Endothelial cell of umbilical vein (primary cell): ENCODE measurements at regions not wholly inside any gene's neighbourhood (a gene's known extent, or its start where the extent isn't known, plus 50 kb on each side); places are given as distances from the start of the nearest gene placed in this dataset.

Experiments
- BruUV-seq: library from RNA; stranded (reverse); fragments of 400-500 nt; replicated peaks from 2 replicates; lab custom pipeline; 2021; lab: Mats Ljungman, UMichigan
- CTCF ChIA-PET: fragments of 300-600, 350-600 bp; sonication (Branson Sonifier 250); formaldehyde crosslinking; loops from one replicate; lab custom pipeline; 2021; ENCODE audit warnings: antibody characterized with exemption, inconsistent platforms; lab: Charles Lee
- POLR2A ChIA-PET: fragments of 300-600, 350-600 bp; sonication (Branson Sonifier 250); formaldehyde crosslinking; loops from one replicate; lab custom pipeline; 2021; ENCODE audit warnings: antibody characterized with exemption, inconsistent platforms; lab: Charles Lee
- DNase-seq: peaks from one replicate; pipeline ENCODE4 v3.0.0-alpha.2; 2011; ENCODE audit warnings: low read depth, low spot score
- FAIRE-seq: peaks from 2 replicates; lab custom pipeline; 2011; peaks lifted over from hg19 to GRCh38; lab: Jason Lieb, UNC
- H2AFZ ChIP-seq: 2 replicates; pipeline ENCODE4 v1.6.0; 2012; ENCODE audit warnings: low read depth, low read length, control low read depth, inconsistent platforms
- H3K27ac ChIP-seq: 2 replicates; pipeline ENCODE4 v1.5.1; 2011; ENCODE audit warnings: low read depth, mild to moderate bottlenecking, control low read depth, low read length, moderate library complexity; ENCODE audit not compliant: insufficient read depth
- H3K27me3 ChIP-seq, 2 experiments: 2 replicates each; pipeline versions ENCODE4 v1.6.0 to v1.6.1; 2011; ENCODE audit warnings: low read length in 2 of 2, mixed read lengths in 1 of 2; ENCODE audit not compliant: control insufficient read depth in 2 of 2, insufficient read depth in 2 of 2
- H3K36me3 ChIP-seq, 2 experiments: 2 replicates in 1 of 2; 3 replicates in 1 of 2; pipeline ENCODE4 v1.5.1; 2011; ENCODE audit warnings: low read length in 2 of 2, mild to moderate bottlenecking in 1 of 2, moderate library complexity in 1 of 2; ENCODE audit not compliant: control insufficient read depth in 2 of 2, insufficient read depth in 2 of 2; ENCODE audit errors: extremely low read depth in 1 of 2
- H3K4me1 ChIP-seq: 3 replicates; pipeline ENCODE4 v1.5.1; 2011; ENCODE audit warnings: mild to moderate bottlenecking, low read length; ENCODE audit not compliant: control insufficient read depth, insufficient read depth; ENCODE audit errors: extremely low read depth
- H3K4me2 ChIP-seq: 2 replicates; pipeline ENCODE4 v1.6.1; 2011; ENCODE audit warnings: low read length, control low read depth, mixed read lengths; ENCODE audit not compliant: insufficient read depth
- H3K4me3 ChIP-seq, 3 experiments: fragments of 200-600 bp in 1 of 3; sonication (generic), shearing (Covaris generic) in 1 of 3; replicated peaks in 1 of 3; 2 replicates each; pipeline ENCODE4 v1.5.1; 2011 to 2016; ENCODE audit warnings: control low read depth in 3 of 3, low read length in 3 of 3, mild to moderate bottlenecking in 2 of 3, inconsistent platforms in 1 of 3, low read depth in 1 of 3, moderate library complexity in 1 of 3; ENCODE audit not compliant: insufficient read depth in 1 of 3
- H3K79me2 ChIP-seq: 2 replicates; pipeline ENCODE4 v1.6.0; 2012; ENCODE audit warnings: low read length, inconsistent platforms; ENCODE audit not compliant: control insufficient read depth, insufficient read depth
- H3K9ac ChIP-seq: replicated peaks from 2 replicates; pipeline ENCODE3; 2011; ENCODE audit warnings: low read length, control low read depth; ENCODE audit not compliant: insufficient read depth; ENCODE audit errors: extremely low read depth
- H3K9me1 ChIP-seq: replicated peaks from 3 replicates; pipeline ENCODE4 v1.6.0; 2011; ENCODE audit warnings: mild to moderate bottlenecking, low read length; ENCODE audit not compliant: control insufficient read depth, insufficient read depth; ENCODE audit errors: extremely low read depth
- H3K9me3 ChIP-seq: replicated peaks from 2 replicates; pipeline ENCODE4 v1.5.1; 2012; ENCODE audit warnings: low read length, inconsistent platforms; ENCODE audit not compliant: control insufficient read depth, insufficient read depth
- H4K20me1 ChIP-seq: replicated peaks from 2 replicates; pipeline ENCODE3; 2011; ENCODE audit warnings: mild to moderate bottlenecking, low read length; ENCODE audit not compliant: control insufficient read depth, insufficient read depth; ENCODE audit errors: extremely low read depth
- GATA2 ChIP-seq: IDR thresholded peaks from 2 replicates; pipeline ENCODE4 v1.7.0; 2011; ENCODE audit warnings: low read depth, mild to moderate bottlenecking, moderate library complexity, mixed read lengths, low read length; ENCODE audit not compliant: insufficient read length, insufficient read depth
- JUN ChIP-seq: IDR thresholded peaks from 2 replicates; pipeline ENCODE4 v1.6.1; 2011; ENCODE audit warnings: borderline replicate concordance, low read depth; ENCODE audit not compliant: insufficient read length, insufficient read depth
- POLR2AphosphoS5 ChIP-seq: IDR thresholded peaks from 2 replicates; pipeline ENCODE4 v1.6.1; 2012; ENCODE audit warnings: low read depth, mild to moderate bottlenecking, control low read depth, low read length, moderate library complexity; ENCODE audit not compliant: insufficient read depth
- dilution Hi-C: fragments of 300-500 bp; cut with MboI; formaldehyde crosslinking; loops from one replicate; pipeline ENCODE4 v1.15.0; 2019; ENCODE audit warnings: low sequenced_read_pairs; ENCODE audit not compliant: extremely low pct_ligation_motif_present
- intact Hi-C: fragments of 100-400 bp; cut with micrococcal nuclease; formaldehyde crosslinking; loops from one replicate; pipeline ENCODE4 v1.10.0; 2022
- TF ChIP-seq, protein P1 (sequence below): IDR thresholded peaks from 2 replicates; pipeline ENCODE4 v1.6.1; 2011; ENCODE audit not compliant: insufficient read depth, insufficient read length
- TF ChIP-seq, protein P2 (sequence below), 2 donors: IDR thresholded peaks; 1 replicate in 1 of 2; 2 replicates in 1 of 2; pipeline ENCODE4 v1.5.1; 2011; ENCODE audit warnings: low read length in 2 of 2, mild to moderate bottlenecking in 2 of 2, moderate library complexity in 2 of 2, control low read depth in 1 of 2, inconsistent platforms in 1 of 2, low read depth in 1 of 2; ENCODE audit not compliant: insufficient read depth in 1 of 2; ENCODE audit errors: extremely low read depth in 1 of 2

DNA sequence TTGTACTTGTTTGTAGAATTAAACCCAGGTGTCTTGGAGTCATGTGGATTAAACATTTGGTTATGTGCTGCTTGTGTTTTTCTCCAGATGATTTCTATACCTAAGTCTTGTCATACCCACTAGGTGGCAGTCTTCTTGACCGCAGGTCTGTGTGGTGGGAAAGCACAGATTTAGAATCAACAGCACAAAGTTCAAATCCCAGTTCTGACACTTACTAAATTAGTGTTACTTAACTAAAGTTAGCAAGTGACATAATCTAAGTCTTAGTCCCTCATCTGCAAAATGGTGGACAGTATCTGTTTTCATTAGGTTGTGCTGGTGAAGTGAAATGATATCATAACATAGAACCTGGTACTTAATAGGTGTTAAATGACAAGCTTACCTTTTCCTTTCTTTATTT, 151.0 kb upstream of the ARHGAP5 start:
- TF ChIP-seq, protein P1, sequence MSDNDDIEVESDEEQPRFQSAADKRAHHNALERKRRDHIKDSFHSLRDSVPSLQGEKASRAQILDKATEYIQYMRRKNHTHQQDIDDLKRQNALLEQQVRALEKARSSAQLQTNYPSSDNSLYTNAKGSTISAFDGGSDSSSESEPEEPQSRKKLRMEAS: no peak
- TF ChIP-seq, protein P2, sequence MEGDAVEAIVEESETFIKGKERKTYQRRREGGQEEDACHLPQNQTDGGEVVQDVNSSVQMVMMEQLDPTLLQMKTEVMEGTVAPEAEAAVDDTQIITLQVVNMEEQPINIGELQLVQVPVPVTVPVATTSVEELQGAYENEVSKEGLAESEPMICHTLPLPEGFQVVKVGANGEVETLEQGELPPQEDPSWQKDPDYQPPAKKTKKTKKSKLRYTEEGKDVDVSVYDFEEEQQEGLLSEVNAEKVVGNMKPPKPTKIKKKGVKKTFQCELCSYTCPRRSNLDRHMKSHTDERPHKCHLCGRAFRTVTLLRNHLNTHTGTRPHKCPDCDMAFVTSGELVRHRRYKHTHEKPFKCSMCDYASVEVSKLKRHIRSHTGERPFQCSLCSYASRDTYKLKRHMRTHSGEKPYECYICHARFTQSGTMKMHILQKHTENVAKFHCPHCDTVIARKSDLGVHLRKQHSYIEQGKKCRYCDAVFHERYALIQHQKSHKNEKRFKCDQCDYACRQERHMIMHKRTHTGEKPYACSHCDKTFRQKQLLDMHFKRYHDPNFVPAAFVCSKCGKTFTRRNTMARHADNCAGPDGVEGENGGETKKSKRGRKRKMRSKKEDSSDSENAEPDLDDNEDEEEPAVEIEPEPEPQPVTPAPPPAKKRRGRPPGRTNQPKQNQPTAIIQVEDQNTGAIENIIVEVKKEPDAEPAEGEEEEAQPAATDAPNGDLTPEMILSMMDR (IDR thresholded peaks at IDR 0.05; ENCODE audit: extremely low read depth in 1 of 2, insufficient read depth in 1 of 2, low read depth in 1 of 2, low read length in 2 of 2): peak; percentile 46 to 53
- TF ChIP-seq POLR2AphosphoS5: no peak
- TF ChIP-seq GATA2: no peak
- no peak for TF ChIP-seq JUN
- Histone ChIP-seq H3K27me3 (no peaks in the 10 kb centered on the region), H3K9ac (no peak overlapping the region), H2AFZ (no peak overlapping the region), H3K36me3 (no peaks in the 10 kb centered on the region), H4K20me1 (no peaks in the 10 kb centered on the region), H3K79me2 (no peaks in the 10 kb centered on the region), H3K9me3 (no peaks in the 10 kb centered on the region), H3K4me2 (peak overlapping the region; percentile 58), H3K4me3 (no peak overlapping the region), H3K27ac (peak overlapping the region; percentile 95), H3K9me1 (no peaks in the 10 kb centered on the region), H3K4me1 (peaks cover 21% of the 10 kb centered on the region)
- ChIA-PET POLR2A (interaction anchor here (1.3 kb wide), 1 partner anchor 152 kb away, joined by 3 read pairs; no protein-coding TSS in a partner anchor), CTCF (interaction anchor here (0.7 to 2.8 kb wide), 17 partner anchors 9 to 634 kb away, joined by 3 to 44 read pairs (median 6); partner anchors contain the start of genes ARHGAP5 and RNU6-8)
- dilution Hi-C loops: no loop called here
- FAIRE-seq: peak; percentile 72
- BruUV-seq: no TSS peak
- intact Hi-C loops: loop anchor here (1.0 to 10.0 kb wide), 8 partner anchors 8 to 635 kb away; partner anchors contain the start of genes NUBPL, RNU6-7 and RNU6-8
- peak; percentile 60 for DNase-seq
